ENCODE measurements at regions not wholly inside any gene's neighbourhood (a gene's known extent, or its start where the extent isn't known, plus 50 kb on each side); places are given as distances from the start of the nearest gene placed in this dataset.
"Not testable (repeated sequence)": the region's sequence is repeated elsewhere in the genome, so short reads cannot be mapped to it uniquely, and the experiment has no call there.

DNA sequence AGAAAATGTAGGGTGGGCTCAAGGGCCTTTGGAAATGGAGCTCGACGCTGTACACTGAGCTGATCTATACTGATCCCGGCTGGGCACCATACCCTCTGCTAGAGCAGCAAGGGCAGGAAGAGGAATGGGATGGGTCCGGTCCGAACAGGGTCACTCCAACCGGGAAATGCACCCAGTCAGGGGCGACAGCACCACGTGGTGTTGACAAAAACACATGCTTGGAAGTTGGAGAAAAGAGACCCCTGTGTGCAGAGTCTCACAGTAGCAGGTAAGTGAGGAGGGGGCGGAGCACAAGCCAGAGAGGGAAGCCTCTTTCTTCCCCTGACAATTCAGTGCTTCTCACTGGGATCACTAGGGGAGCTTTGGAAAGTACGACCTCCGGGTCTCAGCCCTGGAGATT lies 84.1 kb upstream of the ASB18 start:
- DNase-seq = no peak

DNA sequence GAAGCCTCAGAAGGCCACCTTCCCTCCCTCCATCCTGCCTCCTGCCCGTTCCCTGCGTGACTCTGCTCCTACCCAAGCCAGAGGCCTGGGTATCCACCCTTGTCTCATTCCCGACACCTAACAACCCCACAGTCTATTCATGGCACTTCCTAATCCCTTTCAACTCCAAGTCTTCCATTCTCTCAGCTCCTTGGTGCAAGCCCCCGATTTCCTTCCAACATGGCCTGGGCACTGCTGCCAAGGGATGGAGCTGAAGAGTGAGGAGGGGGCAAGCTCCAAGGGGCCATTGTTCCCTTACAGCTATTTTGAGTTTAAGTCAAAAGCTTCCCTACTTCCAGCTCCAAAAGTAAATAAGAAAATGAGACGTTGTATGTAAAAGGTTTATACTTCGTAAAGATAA lies 84.8 kb upstream of the ASB18 start:
- DNase-seq = no peak

DNA sequence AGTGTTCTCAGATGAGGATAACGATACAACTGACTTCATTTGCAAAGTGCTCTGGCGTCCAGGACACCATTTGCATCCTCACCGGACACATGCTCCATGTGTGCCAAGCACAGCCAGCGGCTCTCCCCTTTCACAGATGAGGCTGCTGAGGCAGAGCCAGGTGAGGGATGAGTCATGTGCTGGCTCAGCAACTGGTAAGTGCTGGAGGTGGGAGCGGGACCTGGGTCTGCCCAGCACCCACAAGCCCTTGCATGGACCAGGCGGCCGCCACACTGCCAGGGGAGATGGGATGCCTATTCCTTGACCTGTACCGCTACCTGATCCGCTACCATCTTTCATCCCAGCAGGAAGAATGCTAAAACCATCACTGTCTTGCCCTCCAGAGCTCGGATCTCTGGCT lies 86.2 kb upstream of the ASB18 start:
- no peak for DNase-seq

DNA sequence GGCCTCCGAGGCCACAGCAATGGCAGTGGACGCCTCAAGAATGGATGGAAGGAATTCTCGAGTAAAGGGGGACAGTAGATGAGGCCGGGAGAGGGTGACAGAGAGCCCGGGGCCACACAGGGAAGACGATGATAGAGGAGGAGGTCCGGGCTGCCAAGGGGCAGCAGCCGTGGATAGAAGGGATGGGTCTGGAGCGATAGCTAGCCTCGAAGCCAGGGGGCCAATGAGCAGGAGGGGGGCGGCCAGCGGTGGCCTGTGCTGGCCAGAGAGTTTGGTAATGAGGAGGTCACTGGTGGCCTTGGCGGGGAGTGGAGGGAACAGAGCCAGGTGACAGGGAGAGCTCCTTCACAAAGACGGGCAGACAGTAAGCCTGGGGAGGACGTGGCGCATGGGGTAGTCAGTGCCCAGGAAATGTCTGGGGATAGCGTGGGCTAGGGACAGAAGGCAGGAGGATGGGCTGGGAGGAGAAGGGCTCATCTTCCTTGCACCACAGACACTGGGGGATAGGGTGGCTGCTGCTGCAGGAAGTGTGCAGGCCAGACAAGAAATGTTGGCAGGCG lies 87.8 kb upstream of the ASB18 start:
- no peak for DNase-seq

DNA sequence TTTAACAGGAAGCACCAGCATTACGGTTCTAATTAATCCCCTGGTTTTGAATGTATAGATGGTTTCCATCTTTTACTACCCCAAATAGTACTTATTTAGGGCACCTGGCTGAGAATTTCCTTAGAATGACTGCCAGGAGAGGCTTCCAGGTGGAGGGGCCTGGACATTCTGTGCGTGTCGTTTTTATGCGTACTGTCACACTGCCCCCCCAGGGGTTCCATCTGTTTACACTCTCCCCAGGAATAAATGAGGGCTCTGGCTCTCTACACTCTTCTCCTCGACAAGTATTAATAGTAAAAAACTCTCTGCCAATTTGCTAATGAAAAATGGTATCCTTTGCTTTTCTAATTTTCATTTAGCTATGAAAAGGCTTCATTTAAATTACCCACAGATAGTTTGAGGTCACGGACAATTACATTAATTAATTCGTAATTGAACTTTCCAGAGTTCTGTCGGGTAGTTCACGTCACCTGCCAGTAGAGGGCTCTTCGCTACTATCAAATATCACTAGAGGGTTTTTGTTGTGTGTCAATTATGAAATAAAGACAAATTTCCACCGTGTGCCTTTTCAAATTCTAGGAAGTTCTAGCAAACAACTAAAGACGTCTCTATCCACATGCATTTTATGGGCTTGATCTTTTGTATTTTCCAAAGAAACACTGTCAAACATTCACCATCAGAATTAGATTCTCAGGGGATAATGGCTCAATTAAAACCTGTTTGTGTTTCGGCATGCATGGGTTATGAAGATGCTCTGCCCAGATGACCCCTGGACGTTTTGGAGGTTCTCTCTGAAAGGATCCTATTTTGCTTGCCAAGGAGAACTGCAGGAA lies 88.8 kb upstream of the ASB18 start:
- no peak for DNase-seq

DNA sequence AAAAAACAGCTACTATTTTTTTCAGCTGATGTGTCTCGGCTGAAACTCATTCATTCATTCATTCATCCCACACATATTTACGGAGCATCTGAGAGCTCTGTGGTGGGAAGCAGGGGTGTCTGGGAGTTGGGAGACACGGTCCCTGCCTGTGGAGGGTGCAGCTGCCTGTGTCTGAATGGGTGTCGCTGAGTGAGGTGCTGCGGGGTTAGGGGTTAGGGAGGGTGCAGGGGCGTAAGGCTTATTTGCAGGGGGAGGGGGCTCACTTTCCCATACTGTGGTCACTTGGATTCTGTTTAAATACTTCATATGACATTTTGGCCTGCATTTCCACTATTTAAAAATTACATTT lies 89.4 kb upstream of the ASB18 start:
- no peak for DNase-seq

DNA sequence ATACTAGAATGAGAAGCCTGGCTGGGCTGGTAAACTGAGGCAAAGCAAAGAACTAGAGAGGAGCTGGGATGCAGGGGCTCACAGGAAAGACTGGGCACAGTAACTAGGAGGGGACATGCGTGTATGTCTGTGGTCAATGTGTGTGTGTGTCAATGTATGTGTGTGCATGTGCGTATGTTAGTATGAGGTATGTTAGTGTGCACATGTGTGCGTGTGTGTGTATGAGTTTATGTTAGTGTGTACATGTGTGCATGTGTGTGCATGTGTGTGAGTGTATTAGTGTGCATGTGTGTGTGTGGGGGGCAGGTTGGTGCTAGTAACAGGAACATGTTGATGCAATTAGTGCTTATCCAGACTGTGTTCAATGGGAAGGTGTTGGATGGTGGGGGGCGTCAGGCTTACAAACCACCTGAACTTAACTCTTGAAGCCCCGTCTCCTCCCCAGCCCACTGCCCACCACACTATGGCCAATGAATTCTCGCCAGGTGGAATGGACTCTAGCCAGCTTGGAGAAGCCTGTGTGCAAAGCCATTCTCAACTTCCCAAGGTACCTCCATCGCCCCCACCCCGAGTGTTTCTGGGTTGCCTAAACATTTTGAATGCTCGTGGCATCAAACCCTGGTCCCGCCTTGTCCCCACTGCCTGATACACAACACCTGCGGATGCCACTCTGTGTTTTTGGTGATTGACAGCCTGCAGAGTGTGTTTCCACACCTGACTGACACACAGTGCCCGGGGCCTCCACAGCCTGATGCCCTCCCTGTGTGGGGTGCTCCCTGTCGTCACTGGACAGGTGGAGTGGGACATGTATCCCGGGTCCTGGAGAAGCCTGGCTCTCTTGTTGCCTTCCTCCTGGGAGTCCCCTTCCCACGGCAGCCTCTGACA lies 90.1 kb upstream of the ASB18 start:
- no peak for DNase-seq

DNA sequence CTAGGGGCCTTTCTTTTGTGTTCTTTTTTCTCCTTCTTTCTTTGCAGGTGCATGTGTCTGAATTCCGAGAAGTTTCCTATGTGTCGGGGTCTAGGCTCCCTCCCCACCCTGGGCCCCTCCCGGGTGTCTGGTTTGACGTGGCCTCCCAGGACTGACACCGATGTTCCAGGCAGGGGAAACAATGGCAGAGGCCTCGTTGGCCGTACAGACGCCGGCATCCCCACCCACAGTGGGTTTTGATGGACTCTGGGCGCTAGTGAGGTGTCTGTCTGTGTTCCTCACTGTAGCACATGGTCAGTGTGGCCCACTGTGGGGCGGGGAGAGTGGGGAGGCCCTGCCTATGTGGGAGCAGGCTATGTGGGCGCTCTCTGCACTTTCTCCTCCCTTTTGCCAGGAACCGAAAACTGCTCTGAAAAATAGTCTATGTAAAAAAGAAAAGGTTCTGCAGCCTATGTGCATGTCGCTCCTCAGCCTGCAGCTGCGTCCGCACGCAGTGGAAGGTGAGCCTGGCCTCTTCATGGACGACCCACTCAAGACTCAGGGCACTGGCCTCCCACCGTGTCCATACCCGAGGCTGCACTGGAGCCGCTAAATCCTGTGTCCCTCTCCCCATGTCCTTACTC lies 90.9 kb upstream of the ASB18 start:
- no peak for DNase-seq

DNA sequence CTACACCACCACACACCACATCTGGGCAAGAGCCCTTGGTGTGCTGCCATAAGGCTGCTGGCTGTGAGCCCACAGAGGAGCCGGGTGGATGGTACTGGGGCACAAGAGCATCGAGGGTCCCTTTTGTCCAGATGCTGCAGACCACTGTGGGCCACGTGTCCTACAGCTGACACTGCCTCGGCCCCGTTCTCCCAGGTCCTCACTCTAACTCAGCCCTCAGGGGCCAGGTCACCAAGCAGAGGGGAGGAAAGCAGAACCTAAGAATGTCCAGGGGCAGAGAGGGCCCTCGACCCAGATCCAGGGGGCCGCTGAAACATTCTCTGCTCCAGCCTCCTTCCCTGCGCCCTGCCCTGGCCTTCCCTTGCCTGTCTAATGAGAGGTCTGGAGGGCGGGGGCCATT lies 91.7 kb upstream of the ASB18 start:
- DNase-seq = no peak

DNA sequence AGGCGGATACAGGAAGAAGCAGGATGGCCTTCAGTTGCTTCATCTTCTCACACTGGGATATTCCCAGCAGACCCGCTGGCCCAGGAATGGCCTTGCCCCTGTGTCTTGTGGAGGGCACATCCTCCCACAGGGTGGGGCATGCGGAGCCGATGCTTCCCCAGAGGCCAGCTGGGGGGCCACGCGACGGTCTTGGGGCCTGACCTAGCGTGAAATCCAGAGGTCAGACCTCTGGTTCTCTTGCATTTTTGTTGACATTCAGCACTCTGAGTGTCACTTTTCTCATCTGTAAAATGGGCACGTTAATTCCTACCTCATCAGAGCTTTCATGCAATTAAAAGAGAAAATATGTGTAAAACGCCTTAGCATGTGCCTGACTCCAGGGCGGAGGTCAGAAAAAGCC lies 92.1 kb upstream of the ASB18 start:
- DNase-seq = not testable (repeated sequence)

DNA sequence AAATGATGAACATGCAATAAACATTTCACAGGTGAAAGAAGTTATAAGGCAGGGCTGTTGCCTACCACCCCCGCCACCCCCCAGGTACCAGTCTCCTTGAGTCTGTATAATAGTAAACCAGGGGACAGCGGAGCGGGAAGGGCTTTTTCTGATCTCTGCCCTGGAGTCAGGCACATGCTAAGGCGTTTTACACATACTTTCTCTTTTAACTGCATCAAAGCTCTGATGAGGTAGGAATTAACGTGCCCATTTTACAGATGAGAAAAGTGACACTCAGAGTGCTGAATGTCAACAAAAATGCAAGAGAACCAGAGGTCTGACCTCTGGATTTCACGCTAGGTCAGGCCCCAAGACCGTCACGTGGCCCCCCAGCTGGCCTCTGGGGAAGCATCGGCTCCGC lies 94.3 kb upstream of the ASB18 start:
- not testable (repeated sequence) for DNase-seq

DNA sequence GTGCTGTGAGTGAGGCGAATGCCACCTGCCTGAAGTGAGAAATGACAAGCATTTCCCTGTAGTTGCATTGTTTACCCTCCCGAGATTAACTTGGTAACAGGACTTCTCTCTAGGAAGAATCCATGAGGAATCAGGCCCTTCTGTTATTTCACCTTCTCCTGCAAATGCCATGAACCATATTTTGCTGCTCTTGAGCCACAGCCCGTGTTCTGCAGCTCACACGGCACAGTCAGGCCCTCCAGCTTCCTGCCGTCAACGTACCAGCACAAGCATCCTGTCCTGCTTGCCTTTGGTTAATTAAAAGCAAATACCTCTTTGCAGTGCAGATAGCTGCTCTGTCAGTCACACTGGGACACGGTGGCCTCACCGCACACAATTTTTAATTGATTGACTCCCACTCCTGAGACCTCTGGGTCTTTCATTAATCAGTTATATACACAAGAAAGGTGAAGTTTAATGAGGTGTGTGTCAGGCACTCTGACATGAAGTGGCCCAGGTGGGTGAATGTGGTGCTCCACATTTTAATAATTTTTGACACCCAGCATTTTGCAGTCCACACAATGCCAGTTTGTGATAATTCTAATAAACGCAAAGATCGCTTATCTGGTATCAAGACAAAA lies 95.3 kb upstream of the ASB18 start:
- no peak for DNase-seq

DNA sequence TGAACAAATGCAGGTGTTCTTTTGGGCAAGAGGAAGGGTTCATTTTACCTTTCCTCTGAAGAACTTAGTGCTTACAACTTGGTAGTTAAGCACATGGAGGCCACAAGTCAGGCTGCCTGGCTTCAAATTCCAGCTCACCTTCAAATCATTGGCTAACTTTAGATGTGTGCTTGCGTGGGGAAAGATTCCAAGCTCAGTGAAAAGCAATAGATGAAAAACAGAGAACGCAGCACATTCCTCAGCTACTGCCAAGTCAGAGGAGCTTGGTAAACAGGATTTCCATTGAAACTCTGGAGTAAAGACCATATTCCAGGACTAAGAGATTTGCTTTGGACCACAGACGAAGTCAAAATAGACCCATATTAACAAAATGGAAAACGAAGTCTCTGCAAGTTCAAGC lies 96.3 kb upstream of the ASB18 start:
- no peak for DNase-seq

DNA sequence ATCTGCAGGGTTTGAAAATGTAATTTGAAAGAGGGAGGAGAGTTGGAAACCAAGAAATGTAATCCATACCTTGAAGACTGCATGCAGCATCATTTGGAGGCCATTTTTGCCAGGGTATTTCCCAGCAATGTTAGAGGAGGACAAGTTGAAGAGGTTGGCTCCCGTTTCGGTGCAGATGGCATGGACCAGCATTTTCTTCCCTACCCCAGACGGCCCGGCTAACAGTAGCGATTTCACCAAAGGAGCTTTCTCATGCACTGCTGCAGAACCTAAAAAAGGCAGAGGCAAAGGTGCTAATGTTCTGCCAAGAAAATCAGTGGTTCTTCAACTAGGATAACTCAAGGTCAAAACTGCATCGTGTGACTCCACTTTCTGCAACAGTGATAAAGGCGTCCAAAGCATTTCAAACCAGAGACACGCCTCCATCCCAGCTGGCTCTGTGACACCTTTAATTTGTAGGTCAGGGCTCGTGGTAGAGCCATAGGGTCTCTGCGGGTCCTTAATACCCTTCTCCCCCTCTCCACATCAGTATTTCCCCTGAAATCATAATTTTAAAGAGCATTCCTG lies 99.6 kb upstream of the ASB18 start:
- DNase-seq = no peak

DNA sequence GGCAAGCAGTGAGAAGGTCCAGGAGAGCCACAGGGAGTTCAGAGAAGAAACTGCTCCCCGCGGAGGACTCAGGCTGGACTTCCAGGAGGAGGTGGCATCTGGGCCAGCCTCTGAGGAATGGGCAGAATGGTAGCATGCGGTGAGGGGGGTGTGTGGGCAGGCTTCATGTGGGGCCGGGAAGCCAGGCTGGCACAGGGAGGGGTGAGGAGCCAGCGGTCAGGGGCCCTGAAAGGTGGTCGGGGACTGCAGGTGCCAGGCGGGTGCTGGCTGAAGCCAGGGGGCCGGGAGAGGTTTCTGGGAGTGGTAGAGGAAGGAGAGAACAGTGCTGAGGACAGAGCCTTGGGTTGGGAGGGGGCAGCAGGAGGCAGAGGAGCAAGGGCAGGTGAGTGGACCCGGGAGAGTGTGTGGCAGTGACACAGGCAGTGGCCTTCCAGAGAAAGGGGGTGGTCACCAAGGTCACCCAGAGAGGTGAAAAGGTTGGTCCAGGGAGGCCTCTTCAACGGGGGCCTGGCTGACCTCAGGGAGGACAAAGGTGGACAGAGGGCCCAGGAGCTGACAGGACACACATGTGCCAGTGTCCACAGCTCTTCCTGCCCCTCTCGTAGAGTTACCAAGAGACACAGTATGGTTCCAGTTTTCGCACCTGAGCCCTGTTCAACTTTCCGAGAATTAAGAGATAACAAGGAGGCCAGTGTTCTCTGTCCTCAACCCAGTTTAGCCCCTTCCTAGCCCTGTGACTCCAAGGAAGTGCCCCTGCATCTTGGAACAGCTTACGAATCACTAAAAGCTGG lies 101.2 kb upstream of the ASB18 start:
- DNase-seq = no peak

DNA sequence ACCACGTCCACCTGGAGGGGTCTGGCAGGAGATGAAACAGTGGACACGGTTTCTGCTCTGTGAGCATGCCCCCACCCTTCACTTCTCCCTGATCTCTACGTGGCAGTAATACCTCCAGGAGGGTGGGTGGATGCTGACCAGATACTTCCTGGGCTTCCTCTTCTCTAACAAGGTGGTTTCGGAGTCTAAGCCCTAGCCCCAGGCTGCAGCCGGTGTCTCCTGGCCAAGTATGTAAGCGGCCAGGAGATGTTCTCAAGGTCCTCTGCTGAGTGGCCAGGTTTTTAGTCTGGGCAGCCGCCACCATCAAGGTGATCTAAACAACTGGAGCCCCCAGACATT lies 101.8 kb upstream of the ASB18 start:
- DNase-seq = no peak

DNA sequence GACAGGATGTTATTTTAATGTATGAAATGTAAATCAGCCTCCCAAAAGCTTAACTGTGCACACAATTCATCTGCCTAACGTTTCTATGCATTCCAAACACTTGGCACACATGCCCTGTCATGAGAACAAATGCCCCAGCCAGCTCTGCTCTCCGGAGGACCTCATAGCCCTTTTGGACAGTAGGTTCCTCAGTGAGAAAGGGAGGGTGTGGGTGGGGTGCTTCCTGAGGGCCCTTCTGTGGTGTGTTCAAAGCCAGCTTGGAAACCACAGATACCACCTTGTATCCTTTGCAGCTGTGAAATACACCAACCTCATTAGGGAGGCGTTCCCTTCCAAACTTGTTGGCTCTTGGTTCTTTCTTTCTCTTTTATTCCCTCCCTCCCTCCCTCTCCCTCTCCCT lies 102.2 kb upstream of the ASB18 start:
- no peak for DNase-seq

DNA sequence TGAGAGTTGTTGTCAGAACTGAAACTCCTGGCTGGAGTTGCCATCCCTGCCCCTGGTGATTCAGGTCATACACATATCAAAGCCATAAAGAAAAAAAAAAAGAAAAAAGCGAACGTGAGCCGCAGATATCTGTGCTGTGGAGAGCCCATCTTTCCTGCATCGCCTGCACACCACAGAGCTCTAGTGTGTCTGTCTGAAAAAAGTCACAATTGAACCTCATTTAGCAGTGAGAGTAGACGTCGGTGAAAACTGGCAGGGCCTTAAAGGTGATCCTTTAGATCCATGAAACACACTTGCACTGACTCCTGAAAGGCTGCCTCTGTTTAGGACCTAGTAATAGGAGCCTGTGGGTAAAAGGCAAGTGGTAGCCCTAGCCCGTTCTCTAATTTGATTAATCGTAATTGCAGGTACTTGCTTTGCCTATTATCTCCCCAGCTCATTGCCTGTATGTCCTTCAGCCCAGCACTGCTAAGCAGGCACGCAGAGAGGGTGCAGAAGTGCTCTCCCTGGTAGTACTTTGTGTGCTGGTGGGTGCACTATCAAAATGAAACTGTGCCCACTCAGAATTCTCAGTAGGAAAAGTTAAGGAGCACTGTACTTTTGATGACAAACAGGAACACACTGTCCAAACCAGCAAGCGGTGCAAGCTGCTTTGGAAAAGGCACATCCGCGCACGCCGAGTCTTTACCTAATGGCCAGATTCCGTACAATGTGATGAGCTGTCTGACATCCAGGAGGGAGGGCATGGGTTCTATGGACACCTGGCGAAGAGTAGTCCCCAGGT lies 103.5 kb upstream of the ASB18 start:
- DNase-seq = no peak

DNA sequence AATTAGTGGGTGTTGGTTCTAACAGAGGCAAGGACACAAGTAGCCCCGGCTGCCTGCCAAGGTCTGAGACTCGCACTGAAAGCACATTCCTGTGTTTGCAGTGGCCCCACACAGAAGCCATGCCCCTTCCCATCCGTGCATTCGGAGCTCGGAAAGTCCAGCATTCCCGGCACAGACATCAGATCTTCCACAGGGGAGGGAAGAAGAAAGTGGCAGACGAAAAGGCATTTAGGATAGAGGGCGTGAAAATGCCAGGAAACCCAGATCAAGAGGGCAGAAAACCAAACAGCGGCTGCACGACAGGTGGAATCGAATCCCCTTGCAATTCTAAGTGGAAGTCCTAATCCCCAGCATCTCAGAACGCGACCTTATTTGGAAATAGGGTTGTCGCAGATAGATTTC lies 105.5 kb upstream of the ASB18 start:
- no peak for DNase-seq

DNA sequence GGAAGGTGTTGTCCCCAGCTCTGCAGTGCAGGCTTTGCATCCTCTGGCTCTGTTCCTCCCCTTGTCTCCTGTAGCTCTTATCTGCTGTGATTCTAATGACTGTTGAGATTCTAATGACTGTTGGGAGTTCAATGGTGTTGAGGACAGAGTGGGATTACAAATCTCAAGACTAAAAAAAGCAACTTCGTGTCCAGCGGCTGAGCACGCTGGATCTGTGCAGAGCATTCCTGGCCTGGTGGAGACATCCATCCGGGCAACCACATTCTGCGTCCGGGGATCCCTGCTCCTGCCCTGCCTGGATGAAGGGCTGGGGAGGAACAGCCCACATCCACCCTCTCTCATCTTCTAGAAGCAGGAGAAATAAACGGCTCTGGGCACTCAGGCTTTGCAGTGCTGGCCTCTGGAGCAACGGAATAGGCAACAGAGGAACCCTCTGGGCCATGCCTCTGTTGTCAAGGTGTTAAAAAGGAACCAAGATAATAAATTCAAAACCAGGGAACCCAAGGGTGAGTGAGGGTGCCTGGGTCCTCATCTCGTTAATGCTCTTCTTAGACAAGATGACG lies 106.7 kb upstream of the ASB18 start:
- DNase-seq = no peak

DNA sequence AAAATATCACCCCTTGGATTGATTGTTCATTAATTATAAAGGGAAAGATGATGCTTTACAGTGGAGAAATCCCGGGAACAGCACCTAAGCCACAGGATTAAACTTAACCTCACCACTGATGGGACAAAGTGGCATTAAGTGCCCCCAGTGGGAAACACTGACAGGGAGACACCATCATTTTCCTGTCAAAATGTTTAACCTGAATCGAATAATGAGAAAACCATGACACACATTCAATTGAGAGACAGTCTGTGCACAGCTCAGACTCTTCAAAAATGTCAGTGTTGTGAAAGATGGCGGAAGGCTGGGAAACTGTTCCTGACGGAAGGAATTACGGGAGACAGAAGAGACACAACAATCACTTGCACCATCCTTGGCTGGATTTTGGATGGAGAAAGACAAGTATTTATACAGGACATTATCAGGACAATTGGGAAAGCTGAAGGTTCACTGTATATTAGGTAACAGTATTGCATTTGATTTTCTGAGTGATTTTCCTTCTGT lies 111.8 kb upstream of the ASB18 start:
- DNase-seq = no peak

All from 8988T (cell line).